HUES6 (cell line): ENCODE measurements at regions not wholly inside any gene's neighbourhood (a gene's known extent, or its start where the extent isn't known, plus 50 kb on each side); places are given as distances from the start of the nearest gene placed in this dataset.
A peak's percentile ranks its signal among the peaks of the same experiment; 100 is the strongest.
"Not testable (repeated sequence)": the region's sequence is repeated elsewhere in the genome, so short reads cannot be mapped to it uniquely, and the experiment has no call there.

Experiments
- H3K27ac ChIP-seq: 2 replicates; pipeline ENCODE4 v1.7.0; 2013; ENCODE audit warnings: low read depth, mild to moderate bottlenecking, low read length, inconsistent platforms
- H3K27me3 ChIP-seq: 2 replicates; pipeline ENCODE4 v1.6.1; 2013; ENCODE audit warnings: low read length; ENCODE audit not compliant: control insufficient read depth, insufficient read depth
- H3K36me3 ChIP-seq: 2 replicates; pipeline ENCODE4 v1.6.1; 2013; ENCODE audit warnings: low read length; ENCODE audit not compliant: control insufficient read depth, insufficient read depth
- H3K4me1 ChIP-seq: 2 replicates; pipeline ENCODE4 v1.6.1; 2013; ENCODE audit warnings: low read length; ENCODE audit not compliant: control insufficient read depth, insufficient read depth
- H3K4me3 ChIP-seq: 2 replicates; pipeline ENCODE4 v1.5.1; 2013; ENCODE audit warnings: low read depth, low read length
- H3K9ac ChIP-seq: one replicate; pipeline ENCODE4 v1.6.1; 2013; ENCODE audit warnings: mild to moderate bottlenecking, low read length
- H3K9me3 ChIP-seq: 2 replicates; pipeline ENCODE4 v1.6.1; 2013; ENCODE audit warnings: low read depth, low read length; ENCODE audit not compliant: control insufficient read depth, insufficient read depth

GRCh38 chr10:58068809-58069208 is 198.9 kb downstream of the IPMK start:
- Histone ChIP-seq H3K9ac (no peak overlapping the region), H3K4me1 (peaks cover 15% of the 10 kb centered on the region), H3K27ac (no peak overlapping the region), H3K36me3 (no peaks in the 10 kb centered on the region), H3K27me3 (no peaks in the 10 kb centered on the region), H3K4me3 (no peak overlapping the region), H3K9me3 (no peaks in the 10 kb centered on the region)

- Histone ChIP-seq H3K9ac (no peak overlapping the region), H3K27me3 (no peaks in the 10 kb centered on the region), H3K27ac (no peak overlapping the region), H3K9me3 (no peaks in the 10 kb centered on the region), H3K4me1 (peaks cover 17% of the 10 kb centered on the region), H3K36me3 (no peaks in the 10 kb centered on the region), H3K4me3 (no peak overlapping the region)
Observed at GRCh38 chr10:58066979-58067378, 200.7 kb downstream of the IPMK start.

- Histone ChIP-seq H3K4me1 (peaks cover 17% of the 10 kb centered on the region), H3K27me3 (no peaks in the 10 kb centered on the region), H3K27ac (no peak overlapping the region), H3K4me3 (no peak overlapping the region), H3K36me3 (no peaks in the 10 kb centered on the region), H3K9ac (no peak overlapping the region), H3K9me3 (no peaks in the 10 kb centered on the region)
Observed at GRCh38 chr10:58066126-58066525, 201.6 kb downstream of the IPMK start.

GRCh38 chr10:58065529-58065815 is 202.2 kb downstream of the IPMK start:
- Histone ChIP-seq H3K4me3 (no peak overlapping the region), H3K4me1 (peaks cover 17% of the 10 kb centered on the region), H3K9me3 (no peaks in the 10 kb centered on the region), H3K27ac (no peak overlapping the region), H3K9ac (no peak overlapping the region), H3K27me3 (no peaks in the 10 kb centered on the region), H3K36me3 (no peaks in the 10 kb centered on the region)

- H3K27me3 ChIP-seq: no peaks in the 10 kb centered on the region
- no peak overlapping the region for H3K9ac ChIP-seq
- no peaks in the 10 kb centered on the region for H3K36me3 ChIP-seq
- no peaks in the 10 kb centered on the region for H3K9me3 ChIP-seq
- no peak overlapping the region for H3K27ac ChIP-seq
- H3K4me3 ChIP-seq: no peak overlapping the region
- H3K4me1 ChIP-seq: peaks cover 17% of the 10 kb centered on the region
Observed at GRCh38 chr10:58064714-58065528, 202.8 kb downstream of the IPMK start.

- no peak overlapping the region for H3K27ac ChIP-seq
Observed at GRCh38 chr10:58063861-58064480, 203.7 kb downstream of the IPMK start.

GRCh38 chr10:58058683-58059082 is 209.0 kb downstream of the IPMK start:
- H3K4me3 ChIP-seq, H3K27ac ChIP-seq: not testable (repeated sequence)

More at GRCh38 chr10:58063861-58064480, 203.7 kb downstream of the IPMK start:
- H3K27me3 ChIP-seq: no peaks in the 10 kb centered on the region
- H3K4me1 ChIP-seq: peaks cover 17% of the 10 kb centered on the region
- no peak overlapping the region for H3K9ac ChIP-seq
- H3K4me3 ChIP-seq: no peak overlapping the region
- H3K36me3 ChIP-seq: no peaks in the 10 kb centered on the region
- H3K9me3 ChIP-seq: no peaks in the 10 kb centered on the region

GRCh38 chr10:58054881-58055280 is 212.8 kb downstream of the IPMK start:
- Histone ChIP-seq H3K4me3 (no peak overlapping the region), H3K27me3 (no peaks in the 10 kb centered on the region), H3K4me1 (peaks cover 28% of the 10 kb centered on the region)

More at GRCh38 chr10:58058683-58059082, 209.0 kb downstream of the IPMK start:
- not testable (repeated sequence) for H3K9ac ChIP-seq, H3K36me3 ChIP-seq, H3K4me1 ChIP-seq, H3K9me3 ChIP-seq, H3K27me3 ChIP-seq

GRCh38 chr10:58052772-58053171 is 214.9 kb downstream of the IPMK start:
- Histone ChIP-seq H3K9me3 (no peaks in the 10 kb centered on the region), H3K27me3 (no peaks in the 10 kb centered on the region), H3K9ac (no peak overlapping the region), H3K36me3 (no peaks in the 10 kb centered on the region), H3K27ac (no peak overlapping the region), H3K4me1 (peaks cover 41% of the 10 kb centered on the region), H3K4me3 (no peak overlapping the region)

More at GRCh38 chr10:58054881-58055280, 212.8 kb downstream of the IPMK start:
- no peaks in the 10 kb centered on the region for H3K36me3 ChIP-seq
- no peaks in the 10 kb centered on the region for H3K9me3 ChIP-seq
- H3K27ac ChIP-seq: no peak overlapping the region
- H3K9ac ChIP-seq: no peak overlapping the region

- H3K27ac ChIP-seq: peak overlapping the region; percentile 87
- no peaks in the 10 kb centered on the region for H3K9me3 ChIP-seq
- H3K27me3 ChIP-seq: no peaks in the 10 kb centered on the region
- H3K9ac ChIP-seq: no peak overlapping the region
- H3K36me3 ChIP-seq: no peaks in the 10 kb centered on the region
- peak overlapping the region; percentile 23; the same call in 1 of the 2 replicates for H3K4me3 ChIP-seq
- peaks cover 41% of the 10 kb centered on the region for H3K4me1 ChIP-seq
Observed at GRCh38 chr10:58050575-58050974, 217.1 kb downstream of the IPMK start.

- no peak overlapping the region for H3K4me3 ChIP-seq
- H3K36me3 ChIP-seq: no peaks in the 10 kb centered on the region
- H3K27ac ChIP-seq: no peak overlapping the region
- peaks cover 41% of the 10 kb centered on the region for H3K4me1 ChIP-seq
- no peaks in the 10 kb centered on the region for H3K9me3 ChIP-seq
- no peaks in the 10 kb centered on the region for H3K27me3 ChIP-seq
- no peak overlapping the region for H3K9ac ChIP-seq
Observed at GRCh38 chr10:58048936-58049335, 218.8 kb downstream of the IPMK start.
